HEK293 (cell line): ENCODE measurements at regions not wholly inside any gene's neighbourhood (a gene's known extent, or its start where the extent isn't known, plus 50 kb on each side); places are given as distances from the start of the nearest gene placed in this dataset.

Source experiments
- CTCF ChIA-PET: fragments of 350-600 bp; formaldehyde crosslinking; extraction: SDS; loops from one replicate; lab custom pipeline; 2021; ENCODE audit warnings: antibody characterized with exemption; lab: Yijun Ruan, JAX
- POLR2A ChIA-PET: fragments of 300-600 bp; formaldehyde crosslinking; extraction: SDS; loops from one replicate; lab custom pipeline; 2020; ENCODE audit warnings: antibody characterized with exemption, inconsistent platforms; lab: Yijun Ruan, JAX
- H3K27ac ChIP-seq: fragments of 200-500 bp; sonication (Bioruptor generic); 2 replicates; pipeline ENCODE4 v1.5.1; 2014; ENCODE audit warnings: low read depth, low read length, control low read depth, inconsistent platforms; ENCODE audit errors: extremely low read depth
- H3K36me3 ChIP-seq, 2 experiments: fragments of 200-500 bp in 1 of 2; sonication (Bioruptor generic) in 1 of 2; 1 replicate in 1 of 2; 2 replicates in 1 of 2; pipeline ENCODE4 v1.5.1; 2014 to 2017; ENCODE audit warnings: inconsistent platforms in 2 of 2, low read length in 2 of 2; ENCODE audit not compliant: control insufficient read depth in 2 of 2, insufficient read depth in 1 of 2
- H3K4me1 ChIP-seq: fragments of 200-500 bp; sonication (Bioruptor generic); 2 replicates; pipeline ENCODE4 v1.5.1; 2014; ENCODE audit warnings: mild to moderate bottlenecking, low read length, inconsistent platforms; ENCODE audit not compliant: control insufficient read depth, insufficient read depth
- H3K4me3 ChIP-seq: 2 replicates; pipeline ENCODE4 v1.5.1; 2011; ENCODE audit warnings: low read depth, mild to moderate bottlenecking, control low read depth, low read length, moderate library complexity
- H3K9me3 ChIP-seq: fragments of 200-500 bp; sonication (Bioruptor generic); 2 replicates; pipeline ENCODE4 v1.5.1; 2014; ENCODE audit warnings: low read depth, low read length, inconsistent platforms; ENCODE audit not compliant: control insufficient read depth, insufficient read depth
- EGR2 ChIP-seq: fragments of 450-650 bp; formaldehyde crosslinking; IDR thresholded peaks from 2 replicates; pipeline ENCODE4 v1.5.1; 2016; ENCODE audit warnings: low read depth, missing biosample characterization, missing genetic modification characterization
- HOXC10 ChIP-seq: sonication (generic); formaldehyde crosslinking; IDR thresholded peaks from 2 replicates; pipeline ENCODE4 v1.8.1; 2023; ENCODE audit warnings: mild to moderate bottlenecking, missing genetic modification reagents
- KLF7 ChIP-seq: fragments of 450-650 bp; formaldehyde crosslinking; IDR thresholded peaks from 2 replicates; pipeline ENCODE4 v1.5.1; 2016; ENCODE audit warnings: missing biosample characterization, missing genetic modification characterization, borderline replicate concordance
- YY1 ChIP-seq: fragments of 450-650 bp; formaldehyde crosslinking; IDR thresholded peaks from 2 replicates; pipeline ENCODE4 v1.5.1; 2018; ENCODE audit warnings: missing biosample characterization, missing genetic modification characterization
- ZNF132 ChIP-seq: fragments of 450-650 bp; formaldehyde crosslinking; IDR thresholded peaks from 2 replicates; pipeline ENCODE4 v1.5.1; 2017; ENCODE audit warnings: missing biosample characterization, missing genetic modification characterization, borderline replicate concordance
- ZNF214 ChIP-seq: fragments of 450-650 bp; formaldehyde crosslinking; IDR thresholded peaks from 2 replicates; pipeline ENCODE4 v1.5.1; 2017; ENCODE audit warnings: missing biosample characterization, mild to moderate bottlenecking, missing genetic modification characterization, borderline replicate concordance
- ZNF292 ChIP-seq: fragments of 450-650 bp; formaldehyde crosslinking; IDR thresholded peaks from 2 replicates; pipeline ENCODE4 v1.5.1; 2016; ENCODE audit warnings: low read depth, missing biosample characterization, missing genetic modification characterization, borderline replicate concordance
- ZNF37A ChIP-seq: fragments of 450-650 bp; IDR thresholded peaks from 2 replicates; pipeline ENCODE4 v1.5.1; 2018; ENCODE audit warnings: missing biosample characterization, missing genetic modification characterization
- ZNF426 ChIP-seq: fragments of 450-650 bp; formaldehyde crosslinking; IDR thresholded peaks from 2 replicates; pipeline ENCODE4 v1.5.1; 2017; ENCODE audit warnings: missing biosample characterization, missing genetic modification characterization, mild to moderate bottlenecking, inconsistent platforms, moderate library complexity
- ZNF548 ChIP-seq: fragments of 450-650 bp; formaldehyde crosslinking; IDR thresholded peaks from 2 replicates; pipeline ENCODE4 v1.5.1; 2016; ENCODE audit warnings: missing biosample characterization, missing genetic modification characterization
- ZNF558 ChIP-seq: fragments of 450-650 bp; formaldehyde crosslinking; IDR thresholded peaks from 2 replicates; pipeline ENCODE4 v1.5.1; 2016; ENCODE audit warnings: missing biosample characterization, missing genetic modification characterization
- ZNF621 ChIP-seq: fragments of 450-650 bp; formaldehyde crosslinking; IDR thresholded peaks from 2 replicates; pipeline ENCODE4 v1.5.1; 2017; ENCODE audit warnings: missing biosample characterization, missing genetic modification characterization
- ZNF623 ChIP-seq: fragments of 450-650 bp; formaldehyde crosslinking; IDR thresholded peaks from 2 replicates; pipeline ENCODE4 v1.5.1; 2016; ENCODE audit warnings: missing biosample characterization, missing genetic modification characterization
- ZNF624 ChIP-seq: fragments of 450-650 bp; formaldehyde crosslinking; IDR thresholded peaks from 2 replicates; pipeline ENCODE4 v1.5.1; 2017; ENCODE audit warnings: missing biosample characterization, missing genetic modification characterization
- ZNF792 ChIP-seq: fragments of 450-650 bp; formaldehyde crosslinking; IDR thresholded peaks from 2 replicates; pipeline ENCODE4 v1.5.1; 2016; ENCODE audit warnings: missing biosample characterization, missing genetic modification characterization
- ZSCAN23 ChIP-seq: fragments of 450-650 bp; formaldehyde crosslinking; IDR thresholded peaks from 2 replicates; pipeline ENCODE4 v1.5.1; 2016; ENCODE audit warnings: missing biosample characterization, missing genetic modification characterization
- ZSCAN30 ChIP-seq: fragments of 450-650 bp; IDR thresholded peaks from 2 replicates; pipeline ENCODE4 v1.5.1; 2018; ENCODE audit warnings: missing biosample characterization, mild to moderate bottlenecking, missing genetic modification characterization, moderate library complexity
- ZXDB ChIP-seq: fragments of 450-650 bp; formaldehyde crosslinking; IDR thresholded peaks from 2 replicates; pipeline ENCODE4 v1.5.1; 2016; ENCODE audit warnings: missing biosample characterization, missing genetic modification characterization
- TF ChIP-seq, protein P1 (sequence below): fragments of 450-650 bp; formaldehyde crosslinking; IDR thresholded peaks from 2 replicates; pipeline ENCODE4 v1.5.1; 2016; ENCODE audit warnings: missing biosample characterization, missing genetic modification characterization
- TF ChIP-seq, protein P2 (sequence below): fragments of 450-650 bp; formaldehyde crosslinking; IDR thresholded peaks from 2 replicates; pipeline ENCODE4 v1.5.1; 2017; ENCODE audit warnings: missing biosample characterization, missing genetic modification characterization
- TF ChIP-seq, protein P3 (sequence below): fragments of 450-650 bp; formaldehyde crosslinking; IDR thresholded peaks from 2 replicates; pipeline ENCODE4 v1.5.1; 2016; ENCODE audit warnings: missing biosample characterization, missing genetic modification characterization, borderline replicate concordance
- TF ChIP-seq, protein P4 (sequence below): fragments of 450-650 bp; formaldehyde crosslinking; IDR thresholded peaks from 2 replicates; pipeline ENCODE4 v1.5.1; 2016; ENCODE audit warnings: missing biosample characterization, missing genetic modification characterization
- TF ChIP-seq, protein P5 (sequence below): fragments of 450-650 bp; formaldehyde crosslinking; optimal IDR thresholded peaks from 2 replicates; pipeline ENCODE3; 2016; ENCODE audit warnings: missing biosample characterization, mild to moderate bottlenecking, missing genetic modification characterization

DNA sequence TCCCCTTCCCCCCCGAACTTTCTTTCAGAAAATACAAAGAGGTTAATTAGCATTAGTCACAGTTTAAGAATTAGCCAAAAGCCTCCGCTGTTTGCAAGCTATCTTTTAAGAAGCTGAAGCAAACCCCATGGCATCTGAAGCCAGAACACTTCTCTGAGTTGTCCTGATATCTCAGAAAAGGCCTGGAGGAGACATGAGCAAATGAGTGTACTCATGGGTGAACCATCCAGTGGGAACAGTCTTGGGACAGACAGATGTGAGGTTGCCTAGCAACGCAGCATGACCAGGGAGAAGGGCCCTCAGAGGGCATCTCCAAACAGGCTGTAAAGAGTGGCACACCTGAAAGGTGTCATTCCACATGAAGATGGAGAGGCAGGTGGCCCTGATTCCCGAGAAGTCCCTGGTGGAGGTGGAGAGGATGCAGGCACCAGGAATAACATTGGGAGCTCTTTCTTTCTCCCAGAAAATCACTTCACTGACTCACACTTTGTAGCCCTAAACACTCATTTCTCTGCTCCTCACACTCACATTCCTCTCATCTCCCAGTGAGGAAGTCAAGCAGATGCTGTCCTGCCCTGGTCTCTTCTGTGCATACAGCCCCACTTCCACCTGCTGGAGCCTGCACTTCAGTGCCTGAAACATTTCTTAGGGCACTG, 87.0 kb upstream of the TSHZ3 start:
- no peak for TF ChIP-seq ZXDB (tag by site-specific recombination)
- TF ChIP-seq, protein P1, sequence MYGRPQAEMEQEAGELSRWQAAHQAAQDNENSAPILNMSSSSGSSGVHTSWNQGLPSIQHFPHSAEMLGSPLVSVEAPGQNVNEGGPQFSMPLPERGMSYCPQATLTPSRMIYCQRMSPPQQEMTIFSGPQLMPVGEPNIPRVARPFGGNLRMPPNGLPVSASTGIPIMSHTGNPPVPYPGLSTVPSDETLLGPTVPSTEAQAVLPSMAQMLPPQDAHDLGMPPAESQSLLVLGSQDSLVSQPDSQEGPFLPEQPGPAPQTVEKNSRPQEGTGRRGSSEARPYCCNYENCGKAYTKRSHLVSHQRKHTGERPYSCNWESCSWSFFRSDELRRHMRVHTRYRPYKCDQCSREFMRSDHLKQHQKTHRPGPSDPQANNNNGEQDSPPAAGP (tag by site-specific recombination), result no peak
- TF ChIP-seq ZNF292 (tag by site-specific recombination), result no peak
- TF ChIP-seq ZNF792 (tag by site-specific recombination), result no peak
- TF ChIP-seq, protein P2, sequence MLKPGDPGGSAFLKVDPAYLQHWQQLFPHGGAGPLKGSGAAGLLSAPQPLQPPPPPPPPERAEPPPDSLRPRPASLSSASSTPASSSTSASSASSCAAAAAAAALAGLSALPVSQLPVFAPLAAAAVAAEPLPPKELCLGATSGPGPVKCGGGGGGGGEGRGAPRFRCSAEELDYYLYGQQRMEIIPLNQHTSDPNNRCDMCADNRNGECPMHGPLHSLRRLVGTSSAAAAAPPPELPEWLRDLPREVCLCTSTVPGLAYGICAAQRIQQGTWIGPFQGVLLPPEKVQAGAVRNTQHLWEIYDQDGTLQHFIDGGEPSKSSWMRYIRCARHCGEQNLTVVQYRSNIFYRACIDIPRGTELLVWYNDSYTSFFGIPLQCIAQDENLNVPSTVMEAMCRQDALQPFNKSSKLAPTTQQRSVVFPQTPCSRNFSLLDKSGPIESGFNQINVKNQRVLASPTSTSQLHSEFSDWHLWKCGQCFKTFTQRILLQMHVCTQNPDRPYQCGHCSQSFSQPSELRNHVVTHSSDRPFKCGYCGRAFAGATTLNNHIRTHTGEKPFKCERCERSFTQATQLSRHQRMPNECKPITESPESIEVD (tag by site-specific recombination), result no peak
- TF ChIP-seq ZNF558 (tag by site-specific recombination), result no peak
- no peak for TF ChIP-seq EGR2 (tag by site-specific recombination)
- no peak for TF ChIP-seq YY1
- TF ChIP-seq, protein P3, sequence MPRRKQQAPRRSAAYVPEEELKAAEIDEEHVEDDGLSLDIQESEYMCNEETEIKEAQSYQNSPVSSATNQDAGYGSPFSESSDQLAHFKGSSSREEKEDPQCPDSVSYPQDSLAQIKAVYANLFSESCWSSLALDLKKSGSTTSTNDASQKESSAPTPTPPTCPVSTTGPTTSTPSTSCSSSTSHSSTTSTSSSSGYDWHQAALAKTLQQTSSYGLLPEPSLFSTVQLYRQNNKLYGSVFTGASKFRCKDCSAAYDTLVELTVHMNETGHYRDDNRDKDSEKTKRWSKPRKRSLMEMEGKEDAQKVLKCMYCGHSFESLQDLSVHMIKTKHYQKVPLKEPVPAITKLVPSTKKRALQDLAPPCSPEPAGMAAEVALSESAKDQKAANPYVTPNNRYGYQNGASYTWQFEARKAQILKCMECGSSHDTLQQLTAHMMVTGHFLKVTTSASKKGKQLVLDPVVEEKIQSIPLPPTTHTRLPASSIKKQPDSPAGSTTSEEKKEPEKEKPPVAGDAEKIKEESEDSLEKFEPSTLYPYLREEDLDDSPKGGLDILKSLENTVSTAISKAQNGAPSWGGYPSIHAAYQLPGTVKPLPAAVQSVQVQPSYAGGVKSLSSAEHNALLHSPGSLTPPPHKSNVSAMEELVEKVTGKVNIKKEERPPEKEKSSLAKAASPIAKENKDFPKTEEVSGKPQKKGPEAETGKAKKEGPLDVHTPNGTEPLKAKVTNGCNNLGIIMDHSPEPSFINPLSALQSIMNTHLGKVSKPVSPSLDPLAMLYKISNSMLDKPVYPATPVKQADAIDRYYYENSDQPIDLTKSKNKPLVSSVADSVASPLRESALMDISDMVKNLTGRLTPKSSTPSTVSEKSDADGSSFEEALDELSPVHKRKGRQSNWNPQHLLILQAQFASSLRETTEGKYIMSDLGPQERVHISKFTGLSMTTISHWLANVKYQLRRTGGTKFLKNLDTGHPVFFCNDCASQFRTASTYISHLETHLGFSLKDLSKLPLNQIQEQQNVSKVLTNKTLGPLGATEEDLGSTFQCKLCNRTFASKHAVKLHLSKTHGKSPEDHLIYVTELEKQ, result no peak
- TF ChIP-seq ZNF37A (tag by site-specific recombination), result no peak
- TF ChIP-seq KLF7 (tag by site-specific recombination), result no peak
- TF ChIP-seq ZNF426 (tag by site-specific recombination), result no peak
- no peak for TF ChIP-seq ZSCAN23 (tag by site-specific recombination)
- TF ChIP-seq ZNF623, result no peak
- no peak for TF ChIP-seq ZSCAN30 (tag by site-specific recombination)
- TF ChIP-seq ZNF132 (tag by site-specific recombination), result no peak
- CTCF ChIA-PET, result interaction anchor here (0.6 kb wide), 1 partner anchor 727 kb away, joined by 3 read pairs; no protein-coding TSS in a partner anchor
- POLR2A ChIA-PET, result no interaction called here

DNA sequence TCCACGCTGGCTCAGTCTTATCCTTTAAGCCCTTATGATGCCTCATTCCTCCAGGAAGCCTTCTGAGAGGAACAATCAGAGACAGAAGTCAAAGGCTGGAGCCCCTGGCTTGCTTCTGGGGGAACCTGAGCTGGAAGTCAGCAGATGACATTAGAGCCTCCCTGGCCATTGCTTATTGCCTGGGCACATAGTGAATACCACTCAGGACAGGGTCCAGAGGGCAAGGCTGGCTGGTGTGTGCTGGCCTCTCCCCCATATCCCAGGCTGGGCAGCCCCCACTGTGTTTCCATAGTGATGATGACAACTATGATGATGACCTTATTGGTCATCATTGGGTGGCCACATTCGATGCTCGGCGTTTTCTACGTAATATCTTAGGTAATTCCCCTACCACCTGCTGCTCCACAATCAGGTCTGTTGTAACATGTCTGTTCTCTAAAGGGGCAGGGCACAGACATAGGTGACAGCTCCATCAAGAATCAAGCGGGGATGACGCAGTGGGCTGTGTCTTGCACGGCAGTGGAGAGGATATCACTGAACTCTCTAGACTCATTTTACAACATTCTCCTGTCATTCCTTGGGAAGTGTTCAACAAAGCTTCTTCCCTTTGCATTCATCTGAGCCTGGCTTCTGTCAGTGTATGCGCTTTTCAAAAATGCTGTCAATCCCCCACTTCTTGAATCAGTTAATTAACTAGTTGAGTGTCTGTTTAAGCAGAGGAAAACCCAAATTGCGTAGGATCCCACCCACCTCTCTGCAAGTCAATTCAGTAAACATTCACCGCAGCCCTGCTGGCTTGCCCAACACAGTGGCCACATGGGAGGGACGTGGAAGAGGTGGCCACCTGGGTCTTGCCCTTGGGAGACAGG, 89.4 kb upstream of the TSHZ3 start:
- Histone ChIP-seq H3K27ac (no peak overlapping the region), H3K36me3 (no peaks in the 10 kb centered on the region), H3K4me1 (no peaks in the 10 kb centered on the region), H3K9me3 (peaks cover 2% of the 10 kb centered on the region), H3K4me3 (no peak overlapping the region)
- ChIA-PET POLR2A (no interaction called here), CTCF (interaction anchor here (0.7 kb wide), 1 partner anchor 30 kb away, joined by 3 read pairs; no protein-coding TSS in a partner anchor)
- TF ChIP-seq, protein P4, sequence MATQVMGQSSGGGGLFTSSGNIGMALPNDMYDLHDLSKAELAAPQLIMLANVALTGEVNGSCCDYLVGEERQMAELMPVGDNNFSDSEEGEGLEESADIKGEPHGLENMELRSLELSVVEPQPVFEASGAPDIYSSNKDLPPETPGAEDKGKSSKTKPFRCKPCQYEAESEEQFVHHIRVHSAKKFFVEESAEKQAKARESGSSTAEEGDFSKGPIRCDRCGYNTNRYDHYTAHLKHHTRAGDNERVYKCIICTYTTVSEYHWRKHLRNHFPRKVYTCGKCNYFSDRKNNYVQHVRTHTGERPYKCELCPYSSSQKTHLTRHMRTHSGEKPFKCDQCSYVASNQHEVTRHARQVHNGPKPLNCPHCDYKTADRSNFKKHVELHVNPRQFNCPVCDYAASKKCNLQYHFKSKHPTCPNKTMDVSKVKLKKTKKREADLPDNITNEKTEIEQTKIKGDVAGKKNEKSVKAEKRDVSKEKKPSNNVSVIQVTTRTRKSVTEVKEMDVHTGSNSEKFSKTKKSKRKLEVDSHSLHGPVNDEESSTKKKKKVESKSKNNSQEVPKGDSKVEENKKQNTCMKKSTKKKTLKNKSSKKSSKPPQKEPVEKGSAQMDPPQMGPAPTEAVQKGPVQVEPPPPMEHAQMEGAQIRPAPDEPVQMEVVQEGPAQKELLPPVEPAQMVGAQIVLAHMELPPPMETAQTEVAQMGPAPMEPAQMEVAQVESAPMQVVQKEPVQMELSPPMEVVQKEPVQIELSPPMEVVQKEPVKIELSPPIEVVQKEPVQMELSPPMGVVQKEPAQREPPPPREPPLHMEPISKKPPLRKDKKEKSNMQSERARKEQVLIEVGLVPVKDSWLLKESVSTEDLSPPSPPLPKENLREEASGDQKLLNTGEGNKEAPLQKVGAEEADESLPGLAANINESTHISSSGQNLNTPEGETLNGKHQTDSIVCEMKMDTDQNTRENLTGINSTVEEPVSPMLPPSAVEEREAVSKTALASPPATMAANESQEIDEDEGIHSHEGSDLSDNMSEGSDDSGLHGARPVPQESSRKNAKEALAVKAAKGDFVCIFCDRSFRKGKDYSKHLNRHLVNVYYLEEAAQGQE, result no peak
- TF ChIP-seq ZNF621 (tag by site-specific recombination) (no peak), ZNF548 (tag by site-specific recombination) (no peak), HOXC10 (CRISPR knock-in tag) (no peak), ZNF624 (tag by site-specific recombination) (no peak), ZNF214 (no peak)
- TF ChIP-seq, protein P5, sequence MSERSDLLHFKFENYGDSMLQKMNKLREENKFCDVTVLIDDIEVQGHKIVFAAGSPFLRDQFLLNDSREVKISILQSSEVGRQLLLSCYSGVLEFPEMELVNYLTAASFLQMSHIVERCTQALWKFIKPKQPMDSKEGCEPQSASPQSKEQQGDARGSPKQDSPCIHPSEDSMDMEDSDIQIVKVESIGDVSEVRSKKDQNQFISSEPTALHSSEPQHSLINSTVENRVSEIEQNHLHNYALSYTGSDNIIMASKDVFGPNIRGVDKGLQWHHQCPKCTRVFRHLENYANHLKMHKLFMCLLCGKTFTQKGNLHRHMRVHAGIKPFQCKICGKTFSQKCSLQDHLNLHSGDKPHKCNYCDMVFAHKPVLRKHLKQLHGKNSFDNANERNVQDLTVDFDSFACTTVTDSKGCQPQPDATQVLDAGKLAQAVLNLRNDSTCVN (tag by site-specific recombination), result no peak

More for the DNA sequence above, 87.0 kb upstream of the TSHZ3 start:
- no peak overlapping the region for H3K4me3 ChIP-seq
- no peaks in the 10 kb centered on the region for H3K36me3 ChIP-seq
- no peak overlapping the region for H3K27ac ChIP-seq
- H3K9me3 ChIP-seq, result peaks cover 2% of the 10 kb centered on the region
- no peaks in the 10 kb centered on the region for H3K4me1 ChIP-seq
